Osteocyte (in vitro differentiated cells): ENCODE measurements at regions not wholly inside any gene's neighbourhood (a gene's known extent, or its start where the extent isn't known, plus 50 kb on each side); places are given as distances from the start of the nearest gene placed in this dataset.

Experiments used
- DNase-seq: peaks from one replicate; pipeline ENCODE4 v3.0.0; 2021; ENCODE audit warnings: mixed read lengths; ENCODE audit not compliant: unreplicated experiment; ENCODE audit errors: extremely low spot score
- H3K27ac Mint-ChIP-seq: one replicate; pipeline ENCODE4 v1.8.0; 2021; ENCODE audit warnings: mild to moderate bottlenecking, mixed read lengths; ENCODE audit not compliant: unreplicated experiment
- H3K27me3 Mint-ChIP-seq: one replicate; pipeline ENCODE4 v1.8.0; 2021; ENCODE audit warnings: mixed read lengths; ENCODE audit not compliant: unreplicated experiment
- H3K36me3 Mint-ChIP-seq: one replicate; pipeline ENCODE4 v1.8.0; 2021; ENCODE audit warnings: mixed read lengths; ENCODE audit not compliant: unreplicated experiment
- H3K4me1 Mint-ChIP-seq: one replicate; pipeline ENCODE4 v1.8.0; 2021; ENCODE audit warnings: mixed read lengths; ENCODE audit not compliant: unreplicated experiment
- H3K4me3 Mint-ChIP-seq: one replicate; pipeline ENCODE4 v1.8.0; 2021; ENCODE audit warnings: mild to moderate bottlenecking, moderate library complexity, mixed read lengths; ENCODE audit not compliant: unreplicated experiment
- H3K9me3 Mint-ChIP-seq: one replicate; pipeline ENCODE4 v1.8.0; 2021; ENCODE audit warnings: mixed read lengths; ENCODE audit not compliant: unreplicated experiment
- TF ChIP-seq, protein P1 (sequence below): fragments of 200-600 bp; sonication (generic); IDR thresholded peaks from 2 replicates; pipeline ENCODE4 v1.5.0; 2021; ENCODE audit warnings: antibody characterized with exemption, mild to moderate bottlenecking, moderate library complexity

GRCh38 chr7:67843615-67844014 is 847.0 kb downstream of the TYW1 start:
- Mint-ChIP-seq H3K27me3 (no peaks in the 10 kb centered on the region), H3K4me1 (no peaks in the 10 kb centered on the region), H3K4me3 (no peak overlapping the region), H3K27ac (no peak overlapping the region), H3K9me3 (peaks cover 7% of the 10 kb centered on the region), H3K36me3 (no peaks in the 10 kb centered on the region)
- TF ChIP-seq, protein P1, sequence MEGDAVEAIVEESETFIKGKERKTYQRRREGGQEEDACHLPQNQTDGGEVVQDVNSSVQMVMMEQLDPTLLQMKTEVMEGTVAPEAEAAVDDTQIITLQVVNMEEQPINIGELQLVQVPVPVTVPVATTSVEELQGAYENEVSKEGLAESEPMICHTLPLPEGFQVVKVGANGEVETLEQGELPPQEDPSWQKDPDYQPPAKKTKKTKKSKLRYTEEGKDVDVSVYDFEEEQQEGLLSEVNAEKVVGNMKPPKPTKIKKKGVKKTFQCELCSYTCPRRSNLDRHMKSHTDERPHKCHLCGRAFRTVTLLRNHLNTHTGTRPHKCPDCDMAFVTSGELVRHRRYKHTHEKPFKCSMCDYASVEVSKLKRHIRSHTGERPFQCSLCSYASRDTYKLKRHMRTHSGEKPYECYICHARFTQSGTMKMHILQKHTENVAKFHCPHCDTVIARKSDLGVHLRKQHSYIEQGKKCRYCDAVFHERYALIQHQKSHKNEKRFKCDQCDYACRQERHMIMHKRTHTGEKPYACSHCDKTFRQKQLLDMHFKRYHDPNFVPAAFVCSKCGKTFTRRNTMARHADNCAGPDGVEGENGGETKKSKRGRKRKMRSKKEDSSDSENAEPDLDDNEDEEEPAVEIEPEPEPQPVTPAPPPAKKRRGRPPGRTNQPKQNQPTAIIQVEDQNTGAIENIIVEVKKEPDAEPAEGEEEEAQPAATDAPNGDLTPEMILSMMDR, result no peak
- no peak for DNase-seq

- H3K27ac Mint-ChIP-seq, result no peak overlapping the region
- no peaks in the 10 kb centered on the region for H3K36me3 Mint-ChIP-seq
- DNase-seq, result no peak
- no peaks in the 10 kb centered on the region for H3K27me3 Mint-ChIP-seq
- no peak overlapping the region for H3K4me3 Mint-ChIP-seq
- peaks cover 3% of the 10 kb centered on the region for H3K9me3 Mint-ChIP-seq
- H3K4me1 Mint-ChIP-seq, result no peaks in the 10 kb centered on the region
- TF ChIP-seq, protein P1, result no peak
Measured at GRCh38 chr7:67847092-67847787, 850.6 kb downstream of the TYW1 start.

GRCh38 chr7:67854221-67855178 is 857.9 kb downstream of the TYW1 start:
- no peak overlapping the region for H3K27ac Mint-ChIP-seq
- TF ChIP-seq, protein P1, result no peak
- peaks cover 8% of the 10 kb centered on the region for H3K9me3 Mint-ChIP-seq
- H3K4me3 Mint-ChIP-seq, result no peak overlapping the region
- no peaks in the 10 kb centered on the region for H3K27me3 Mint-ChIP-seq
- DNase-seq, result no peak
- no peaks in the 10 kb centered on the region for H3K4me1 Mint-ChIP-seq
- H3K36me3 Mint-ChIP-seq, result peaks cover 1% of the 10 kb centered on the region

- TF ChIP-seq, protein P1, result no peak
- Mint-ChIP-seq H3K27ac (no peak overlapping the region), H3K4me3 (no peak overlapping the region), H3K36me3 (peaks cover 1% of the 10 kb centered on the region), H3K9me3 (peaks cover 8% of the 10 kb centered on the region), H3K4me1 (no peaks in the 10 kb centered on the region), H3K27me3 (no peaks in the 10 kb centered on the region)
- no peak for DNase-seq
Measured at GRCh38 chr7:67855322-67855721, 858.7 kb downstream of the TYW1 start.

- Mint-ChIP-seq H3K27ac (no peak overlapping the region), H3K27me3 (no peaks in the 10 kb centered on the region), H3K4me1 (no peaks in the 10 kb centered on the region), H3K36me3 (peaks cover 1% of the 10 kb centered on the region), H3K9me3 (peaks cover 8% of the 10 kb centered on the region), H3K4me3 (no peak overlapping the region)
- TF ChIP-seq, protein P1, result no peak
- no peak for DNase-seq
Measured at GRCh38 chr7:67856046-67856445, 859.4 kb downstream of the TYW1 start.
